ENCODE measurements at regions not wholly inside any gene's neighbourhood (a gene's known extent, or its start where the extent isn't known, plus 50 kb on each side); places are given as distances from the start of the nearest gene placed in this dataset.

- TF ChIP-seq MITF (IDR thresholded peaks at IDR 0.05), result no peak
Observed at GRCh38 chr10:4121502-4122380, 336.7 kb upstream of the KLF6 start (continued).

GRCh38 chr10:4120096-4120853 lies 335.3 kb upstream of the KLF6 start:
- Histone ChIP-seq H3K79me2 (ENCODE audit: control insufficient read depth, insufficient read depth, low read length) (no peaks in the 10 kb centered on the region), H3K4me1 (replicated peaks in 1 of 2; ENCODE audit: control insufficient read depth in 2 of 2, insufficient read depth in 2 of 2, low read length in 2 of 2) (no peaks in the 10 kb centered on the region), H3K36me3 (ENCODE audit: control insufficient read depth, insufficient read depth, low read length) (no peaks in the 10 kb centered on the region), H4K20me1 (replicated peaks; ENCODE audit: control insufficient read depth, insufficient read depth, low read length) (no peaks in the 10 kb centered on the region), H3K9me3 (replicated peaks; ENCODE audit: control insufficient read depth, insufficient read depth, low read depth, low read length) (no peaks in the 10 kb centered on the region), H3K9ac (ENCODE audit: insufficient read depth in 1 of 2, low read depth in 2 of 2, low read length in 2 of 2) (no peak overlapping the region), H3K9me1 (ENCODE audit: control insufficient read depth, insufficient read depth, low read length) (no peaks in the 10 kb centered on the region), H3K4me3 (no peak overlapping the region), H2AFZ (ENCODE audit: low read depth, low read length) (no peak overlapping the region), H3K4me2 (ENCODE audit: insufficient read depth, low read length) (no peak overlapping the region), H3K27ac (ENCODE audit: extremely low read depth, low read depth, low read length) (no peak overlapping the region), H3K27me3 (ENCODE audit: control insufficient read depth in 2 of 2, insufficient read depth in 2 of 2, low read length in 2 of 2) (peaks cover 0 to 8% of the 10 kb centered on the region in 2 experiments; a peak in 1 of 5 replicates)
- in situ Hi-C loops (cut with MboI), result no loop called here
- FAIRE-seq (no peak), DNase-seq (ENCODE audit: extremely low read depth in 1 of 4, low spot score in 3 of 4) (no peak), ATAC-seq (no peak)
- BruUV-seq (replicated peaks), result no TSS peak
- CTCF ChIA-PET (ENCODE audit: low intra/inter-chr PET ratio), result interaction anchor here (0.6 kb wide), 1 partner anchor 202 kb away, joined by 3 read pairs; no protein-coding TSS in a partner anchor
- TF ChIP-seq CAMTA2 (CRISPR knock-in tag; conservative IDR thresholded peaks at IDR 0.05), result no peak
- no peak for TF ChIP-seq HDAC8 (tag; IDR thresholded peaks at IDR 0.05)
- no peak for TF ChIP-seq GABPA (tag; conservative IDR thresholded peaks at IDR 0.05; ENCODE audit: low read depth)
- WGBS (ENCODE audit: insufficient coverage, low coverage, missing lambda C conversion rate), result 0% methylated on average over 5 of the region's 5 CpGs
- intact Hi-C loops (cut with micrococcal nuclease), result no loop called here
- POLR2A ChIA-PET, result interaction anchor here (0.7 kb wide), 1 partner anchor 10 kb away, joined by 4 read pairs; no protein-coding TSS in a partner anchor

All from K562 (cell line).